B cell (primary cell): ENCODE measurements at regions not wholly inside any gene's neighbourhood (a gene's known extent, or its start where the extent isn't known, plus 50 kb on each side); places are given as distances from the start of the nearest gene placed in this dataset.

Source experiments
- EZH2 ChIP-seq: IDR thresholded peaks from 2 replicates; pipeline ENCODE4 v1.6.1; 2012; ENCODE audit warnings: borderline replicate concordance, low read depth, mild to moderate bottlenecking, moderate library complexity, low read length; ENCODE audit not compliant: insufficient read depth, poor library complexity, severe bottlenecking
- TF ChIP-seq, protein P1 (sequence below): fragments of 200-600 bp; IDR thresholded peaks from one replicate; pipeline ENCODE4 v1.8.0; 2022; ENCODE audit warnings: antibody characterized with exemption, mild to moderate bottlenecking

DNA sequence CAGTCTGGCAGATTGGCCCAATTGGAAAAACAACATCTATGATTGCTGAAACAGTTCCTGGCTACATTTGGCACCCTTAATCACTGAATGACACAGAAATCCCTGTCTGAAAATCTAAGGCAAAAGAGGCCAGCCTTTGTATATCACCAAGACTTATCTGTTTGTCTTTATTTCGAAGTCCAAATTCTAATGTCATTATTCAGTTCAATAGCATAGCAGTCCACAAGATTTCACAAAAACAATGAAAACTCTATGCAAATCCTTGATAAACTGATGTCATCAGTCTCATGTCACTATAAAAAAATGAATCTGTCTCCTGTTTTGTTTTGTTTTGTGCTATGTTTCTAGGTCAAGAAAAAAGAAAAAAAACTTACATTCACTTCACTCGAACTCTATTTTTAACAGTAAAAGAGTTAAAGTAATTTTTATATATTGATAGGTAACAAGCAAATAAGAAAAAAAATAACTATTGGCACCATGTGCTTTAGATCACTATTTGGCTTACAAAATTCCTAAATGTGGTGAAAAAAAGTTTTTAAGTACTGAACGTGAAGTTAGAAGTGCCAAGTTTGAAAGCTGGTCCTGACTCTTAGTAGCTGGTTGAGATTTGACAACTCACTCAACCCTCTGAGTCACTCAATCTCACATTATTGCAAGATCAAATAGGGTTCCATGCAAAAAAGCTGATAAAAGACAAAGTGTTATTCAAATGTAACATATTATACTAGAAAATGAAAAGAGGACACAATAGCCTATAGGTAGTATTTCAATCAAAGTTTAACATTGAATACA is 359.3 kb downstream of the IRS1 start:
- TF ChIP-seq, protein P1, sequence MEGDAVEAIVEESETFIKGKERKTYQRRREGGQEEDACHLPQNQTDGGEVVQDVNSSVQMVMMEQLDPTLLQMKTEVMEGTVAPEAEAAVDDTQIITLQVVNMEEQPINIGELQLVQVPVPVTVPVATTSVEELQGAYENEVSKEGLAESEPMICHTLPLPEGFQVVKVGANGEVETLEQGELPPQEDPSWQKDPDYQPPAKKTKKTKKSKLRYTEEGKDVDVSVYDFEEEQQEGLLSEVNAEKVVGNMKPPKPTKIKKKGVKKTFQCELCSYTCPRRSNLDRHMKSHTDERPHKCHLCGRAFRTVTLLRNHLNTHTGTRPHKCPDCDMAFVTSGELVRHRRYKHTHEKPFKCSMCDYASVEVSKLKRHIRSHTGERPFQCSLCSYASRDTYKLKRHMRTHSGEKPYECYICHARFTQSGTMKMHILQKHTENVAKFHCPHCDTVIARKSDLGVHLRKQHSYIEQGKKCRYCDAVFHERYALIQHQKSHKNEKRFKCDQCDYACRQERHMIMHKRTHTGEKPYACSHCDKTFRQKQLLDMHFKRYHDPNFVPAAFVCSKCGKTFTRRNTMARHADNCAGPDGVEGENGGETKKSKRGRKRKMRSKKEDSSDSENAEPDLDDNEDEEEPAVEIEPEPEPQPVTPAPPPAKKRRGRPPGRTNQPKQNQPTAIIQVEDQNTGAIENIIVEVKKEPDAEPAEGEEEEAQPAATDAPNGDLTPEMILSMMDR: no peak
- TF ChIP-seq EZH2: no peak
